Omental fat pad (tissue), 3 donors: ENCODE measurements at regions not wholly inside any gene's neighbourhood (a gene's known extent, or its start where the extent isn't known, plus 50 kb on each side); places are given as distances from the start of the nearest gene placed in this dataset.

ENCODE experiments used
- ATAC-seq: fragments of 150-250 bp; one replicate; pipeline ENCODE4 v1.9.1; 2016; ENCODE audit warnings: mild to moderate bottlenecking, moderate library complexity; ENCODE audit not compliant: low FRiP score
- DNase-seq: peaks from one replicate; pipeline ENCODE4 v3.0.0-alpha.2; 2019; ENCODE audit warnings: low spot score
- CTCF ChIP-seq, 3 donors: fragments of 450-650 bp; IDR thresholded peaks; one replicate each; pipeline ENCODE4 v1.5.1; 2016 to 2017; ENCODE audit warnings: antibody characterized with exemption in 3 of 3, mild to moderate bottlenecking in 3 of 3, moderate library complexity in 2 of 3

GRCh38 chr2:4673025-4673489 is 969.7 kb downstream of the DCDC2C start:
- ATAC-seq (no peak), DNase-seq (no peak)
- TF ChIP-seq CTCF (IDR thresholded peaks at IDR 0.05) = no peak

GRCh38 chr2:4674007-4674406 is 970.6 kb downstream of the DCDC2C start:
- no peak for ATAC-seq
- no peak for TF ChIP-seq CTCF (IDR thresholded peaks at IDR 0.05)
- DNase-seq = no peak

GRCh38 chr2:4675295-4675694 is 971.9 kb downstream of the DCDC2C start:
- TF ChIP-seq CTCF (IDR thresholded peaks at IDR 0.05) = no peak
- ATAC-seq = no peak
- DNase-seq = no peak

GRCh38 chr2:4678927-4679326 is 975.6 kb downstream of the DCDC2C start:
- ATAC-seq (no peak), DNase-seq (no peak)

GRCh38 chr2:4679391-4679790 is 976.0 kb downstream of the DCDC2C start:
- ATAC-seq (no peak), DNase-seq (no peak)
- no peak for TF ChIP-seq CTCF (IDR thresholded peaks at IDR 0.05)

More at GRCh38 chr2:4678927-4679326, 975.6 kb downstream of the DCDC2C start:
- TF ChIP-seq CTCF (IDR thresholded peaks at IDR 0.05) = no peak

GRCh38 chr2:4684921-4685320 is 981.5 kb downstream of the DCDC2C start:
- ATAC-seq (no peak), DNase-seq (no peak)
- TF ChIP-seq CTCF (IDR thresholded peaks at IDR 0.05) = no peak

- no peak for ATAC-seq
- TF ChIP-seq CTCF (IDR thresholded peaks at IDR 0.05) = no peak
- no peak for DNase-seq
These were observed 987.5 kb downstream of the DCDC2C start for GRCh38 chr2:4690913-4691312.
